ENCODE measurements at regions not wholly inside any gene's neighbourhood (a gene's known extent, or its start where the extent isn't known, plus 50 kb on each side); places are given as distances from the start of the nearest gene placed in this dataset.
A peak's percentile ranks its signal among the peaks of the same experiment; 100 is the strongest.
"Not testable (repeated sequence)": the region's sequence is repeated elsewhere in the genome, so short reads cannot be mapped to it uniquely, and the experiment has no call there.

- DNase-seq (ENCODE audit: low read depth in 2 of 2) = no peak
These were observed 111.4 kb upstream of the SFSWAP start for GRCh38 chr12:131599190-131600159.

DNA sequence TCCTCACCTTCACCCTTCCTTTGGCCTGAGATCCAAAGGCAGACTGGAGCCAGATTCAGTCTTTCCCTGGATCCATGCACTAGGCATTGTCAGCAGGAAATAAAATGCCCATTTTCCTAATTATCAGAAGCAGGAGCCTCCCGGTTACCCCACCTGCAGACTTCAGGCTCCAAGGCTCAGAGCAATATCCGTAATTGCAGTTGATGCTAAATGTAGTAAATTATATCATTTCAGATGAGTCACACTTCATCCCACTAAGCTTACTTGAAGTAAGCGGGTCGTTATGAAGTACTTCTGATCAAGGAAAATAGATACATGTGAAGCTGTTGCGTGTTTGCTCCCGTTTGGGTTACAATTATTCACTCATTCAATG is 110.7 kb upstream of the SFSWAP start:
- no peak for DNase-seq (ENCODE audit: low read depth in 2 of 2)

DNA sequence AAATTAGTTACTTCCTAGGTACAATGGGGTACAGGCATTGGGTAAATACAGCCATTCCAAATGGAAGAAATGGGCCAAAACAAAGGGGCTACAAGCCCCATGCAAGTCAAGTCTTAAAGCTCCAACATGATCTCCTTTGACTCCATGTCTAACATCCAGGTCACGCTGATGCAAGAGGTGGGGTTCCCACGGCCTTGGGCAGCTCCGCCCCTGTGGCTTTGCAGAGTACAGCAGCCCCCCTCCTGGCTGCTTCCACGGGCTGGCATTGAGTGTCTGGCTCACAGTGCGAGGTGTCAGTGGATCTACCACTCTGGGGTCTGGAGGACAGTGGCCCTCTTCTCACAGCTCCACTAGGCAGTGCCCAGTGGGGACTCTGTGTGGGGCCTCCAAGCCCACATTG is 109.4 kb upstream of the SFSWAP start:
- not testable (repeated sequence) for DNase-seq (ENCODE audit: low read depth in 2 of 2)

- no peak for DNase-seq (ENCODE audit: low read depth in 2 of 2)
These were observed 107.6 kb upstream of the SFSWAP start for GRCh38 chr12:131603106-131603938.

DNA sequence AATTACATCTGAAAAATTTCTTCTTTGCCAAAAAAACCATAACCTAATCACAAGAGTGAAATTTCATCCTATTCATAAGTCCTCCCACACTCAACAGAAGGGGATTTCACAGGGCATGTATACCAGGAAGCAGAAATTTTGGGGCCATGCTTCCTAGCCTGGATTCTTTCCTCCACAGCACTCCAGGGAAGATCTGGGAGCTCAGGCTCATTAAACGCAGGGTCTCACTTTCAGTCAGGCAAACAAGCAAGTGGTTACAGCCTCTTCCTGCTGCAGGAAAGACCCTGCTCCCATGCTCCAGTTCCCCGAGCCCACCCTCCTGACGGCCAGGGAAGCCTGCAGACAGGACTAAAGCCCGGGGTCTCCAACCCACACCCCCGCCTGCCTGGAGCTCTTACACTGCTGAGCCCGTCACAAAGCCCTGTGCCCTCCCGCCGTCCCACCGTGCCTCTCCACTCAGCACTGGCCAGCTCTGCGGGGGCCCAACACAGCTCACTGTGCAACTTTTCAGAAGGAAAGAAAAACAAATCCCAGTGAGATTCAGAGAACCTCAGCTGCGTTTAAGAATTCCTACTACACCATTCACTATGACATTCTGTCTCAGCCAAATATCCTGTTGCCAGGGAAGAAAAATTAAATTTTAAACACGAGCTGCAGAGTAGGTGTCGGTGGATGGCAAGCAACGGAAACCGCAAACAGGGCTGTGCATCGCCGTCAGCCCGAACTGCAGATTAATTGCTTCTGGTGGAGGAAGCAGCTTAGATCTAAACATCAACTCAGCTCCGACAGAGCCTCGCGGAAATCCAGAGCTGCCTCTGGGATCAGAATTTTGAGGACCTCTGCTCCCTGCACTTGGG is 106.7 kb upstream of the SFSWAP start:
- no peak for DNase-seq (ENCODE audit: low read depth in 2 of 2)

DNA sequence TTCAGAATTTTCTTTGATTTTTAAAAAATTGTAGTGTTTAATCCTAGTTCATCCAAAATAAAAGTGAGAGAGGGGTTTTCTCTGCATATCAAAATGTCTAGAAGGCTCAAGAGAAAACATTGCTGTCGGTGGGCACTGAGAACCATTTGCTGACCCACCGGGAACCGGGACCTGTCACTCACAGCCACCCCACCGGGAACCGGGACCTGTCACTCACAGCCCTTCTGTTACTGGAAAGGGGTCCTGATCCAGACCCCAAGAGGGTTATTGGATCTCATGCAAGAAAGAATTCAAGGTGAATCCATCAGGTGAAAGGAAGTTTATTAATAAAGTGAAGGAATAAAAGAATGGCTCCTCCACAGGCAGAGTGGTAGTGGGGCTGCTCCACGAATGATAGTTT is 106.0 kb upstream of the SFSWAP start:
- DNase-seq (ENCODE audit: low read depth in 2 of 2) = no peak

DNA sequence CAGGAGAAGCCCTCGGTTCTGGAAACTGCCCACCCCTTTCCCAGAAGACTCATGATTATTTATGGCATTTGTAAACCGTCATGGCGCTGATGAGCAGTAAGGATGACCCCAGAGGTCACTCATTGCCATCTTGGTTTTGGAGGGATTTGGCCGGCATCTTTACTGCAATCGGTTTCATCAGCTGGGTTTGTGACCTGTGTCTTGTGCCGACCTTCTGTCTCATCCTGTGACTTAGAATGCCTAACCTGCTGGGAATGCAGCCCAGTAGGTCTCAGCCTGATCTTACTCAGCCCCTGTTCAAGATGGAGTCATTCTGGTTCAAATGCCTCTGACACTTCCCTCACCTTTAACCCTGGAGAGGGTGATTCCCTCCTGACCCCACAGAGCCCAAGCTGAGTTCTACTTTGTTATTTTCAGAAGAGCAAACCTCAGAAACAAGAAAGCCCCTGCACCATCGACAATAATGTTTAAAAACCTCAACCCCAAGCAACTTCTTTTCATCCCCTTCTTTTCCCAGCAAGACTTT is 105.5 kb upstream of the SFSWAP start:
- no peak for DNase-seq (ENCODE audit: low read depth in 2 of 2)

- no peak for DNase-seq (ENCODE audit: low read depth in 2 of 2)
These were observed 104.5 kb upstream of the SFSWAP start for GRCh38 chr12:131606218-131606901.

- DNase-seq (ENCODE audit: low read depth in 2 of 2) = no peak
These were observed 103.0 kb upstream of the SFSWAP start for GRCh38 chr12:131607658-131608447.

DNA sequence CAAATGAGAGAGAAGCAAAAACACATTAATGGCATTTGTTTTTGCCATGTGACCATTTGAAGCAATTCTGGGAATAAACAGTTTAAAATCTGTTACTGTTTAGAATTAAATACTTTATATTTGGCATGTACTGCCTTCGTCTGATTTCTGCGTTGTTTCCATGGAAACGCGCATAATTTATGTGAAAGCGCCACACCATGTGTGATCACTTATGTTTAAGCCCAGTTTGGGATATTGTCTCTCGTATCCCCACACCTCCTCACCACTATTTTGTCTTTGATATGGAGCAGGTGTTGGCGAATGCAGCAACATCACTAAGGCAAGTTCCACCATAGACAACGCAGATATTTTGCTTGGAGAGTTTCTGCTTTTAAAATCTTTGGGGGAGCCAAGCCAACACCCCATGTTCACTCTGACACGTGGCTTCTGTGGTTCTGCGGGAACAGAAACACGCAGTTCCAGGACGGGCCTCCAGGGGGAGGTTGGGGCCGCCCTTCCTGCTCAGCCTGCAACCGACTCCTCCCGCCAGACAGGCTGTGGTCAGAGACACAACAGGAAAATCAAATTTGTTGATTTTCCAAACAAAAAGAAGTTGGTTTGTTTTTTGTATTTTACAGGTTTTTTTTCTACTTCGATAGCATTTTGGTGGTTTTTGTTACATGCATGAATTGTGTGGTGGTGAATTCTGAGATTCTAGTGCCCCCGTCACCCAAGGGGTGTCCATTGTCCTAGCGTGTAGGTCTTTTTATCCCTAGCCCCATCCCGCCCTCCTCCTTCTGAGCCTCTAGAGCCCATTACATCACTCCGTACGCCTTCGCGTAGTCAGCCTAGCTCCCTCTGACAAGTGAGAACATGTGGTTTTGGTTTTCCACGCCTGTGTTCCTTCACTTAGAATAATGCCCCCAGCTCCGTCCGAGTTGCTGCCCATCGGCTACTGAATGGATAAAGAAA is 101.9 kb upstream of the SFSWAP start:
- peak in 1 of 2 donors; percentile 44 for DNase-seq (ENCODE audit: low read depth in 2 of 2)

- no peak for DNase-seq (ENCODE audit: low read depth in 2 of 2)
These were observed 101.1 kb upstream of the SFSWAP start for GRCh38 chr12:131609762-131610161.

DNA sequence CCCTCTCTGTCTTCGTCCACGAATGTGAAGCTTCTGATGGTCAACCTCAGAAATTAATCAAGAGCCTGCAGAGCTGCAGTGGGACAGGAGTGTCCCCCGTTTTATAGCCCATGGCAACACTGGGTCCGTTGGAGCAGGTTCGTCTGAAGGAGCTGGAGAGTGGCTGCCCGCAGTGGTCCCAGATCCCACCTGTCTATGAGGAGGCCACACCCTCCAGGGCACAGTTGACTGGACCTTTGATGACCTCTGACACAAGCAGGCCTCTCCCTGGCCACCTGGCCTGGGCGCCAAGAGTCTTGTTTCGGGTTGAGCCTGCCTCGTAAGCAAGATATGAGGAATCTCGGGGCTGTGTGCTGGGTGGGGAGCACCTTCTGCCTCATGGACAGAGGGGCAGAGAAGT is 100.7 kb upstream of the SFSWAP start:
- no peak for DNase-seq (ENCODE audit: low read depth in 2 of 2)

DNA sequence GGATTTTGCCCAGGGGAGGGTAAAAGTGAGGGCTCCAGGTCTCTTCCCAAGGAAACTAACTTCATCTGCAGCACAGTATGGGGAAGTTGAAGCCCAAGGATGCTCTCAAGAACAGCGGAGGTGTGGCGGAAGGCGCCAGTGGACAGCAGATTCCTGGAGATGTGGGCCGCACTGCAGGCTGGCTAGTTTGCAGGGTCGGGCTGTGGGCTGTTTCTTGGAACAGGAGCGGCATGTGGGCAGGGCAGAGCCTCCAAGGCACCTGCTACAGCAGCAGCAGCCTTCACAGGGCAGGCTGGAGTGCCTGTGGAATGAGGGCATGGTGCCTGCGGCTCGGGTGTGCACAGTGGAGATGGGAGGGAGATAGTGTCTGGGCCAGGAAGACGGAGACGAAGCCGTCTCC is 100.0 kb upstream of the SFSWAP start:
- no peak for DNase-seq (ENCODE audit: low read depth in 2 of 2)

DNA sequence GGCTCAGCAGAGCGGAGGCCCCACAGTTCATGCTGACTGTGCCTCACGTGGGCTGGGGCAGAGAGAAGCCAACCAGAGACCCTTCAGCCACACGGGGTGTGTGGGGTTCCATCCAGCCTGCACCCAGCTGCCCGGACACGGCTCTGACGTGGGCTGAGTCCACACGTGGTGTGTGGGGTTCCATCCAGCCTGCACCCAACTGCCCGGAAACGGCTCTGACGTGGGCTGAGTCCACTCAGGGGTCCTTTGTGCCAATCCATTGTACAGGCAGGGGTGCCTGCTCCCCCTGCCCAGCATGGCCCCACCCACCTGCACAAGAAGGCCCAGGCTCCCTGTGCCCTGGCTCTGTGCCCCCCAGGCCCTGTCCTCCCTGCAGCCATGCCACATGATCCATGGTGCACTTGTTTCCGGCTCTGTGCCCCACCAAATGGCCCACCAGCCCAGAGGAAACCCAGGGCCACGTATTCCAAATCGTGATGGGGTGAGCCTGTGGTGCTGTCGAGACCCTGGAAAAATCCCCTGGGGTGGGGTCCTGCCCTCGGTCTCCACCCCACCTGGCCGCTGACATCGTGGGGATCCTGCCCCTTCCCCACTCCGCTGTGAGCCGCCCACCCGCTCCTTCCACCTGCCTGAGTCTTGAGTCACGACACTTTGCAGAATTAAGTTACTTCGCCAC is 99.3 kb upstream of the SFSWAP start:
- no peak for DNase-seq (ENCODE audit: low read depth in 2 of 2)

DNA sequence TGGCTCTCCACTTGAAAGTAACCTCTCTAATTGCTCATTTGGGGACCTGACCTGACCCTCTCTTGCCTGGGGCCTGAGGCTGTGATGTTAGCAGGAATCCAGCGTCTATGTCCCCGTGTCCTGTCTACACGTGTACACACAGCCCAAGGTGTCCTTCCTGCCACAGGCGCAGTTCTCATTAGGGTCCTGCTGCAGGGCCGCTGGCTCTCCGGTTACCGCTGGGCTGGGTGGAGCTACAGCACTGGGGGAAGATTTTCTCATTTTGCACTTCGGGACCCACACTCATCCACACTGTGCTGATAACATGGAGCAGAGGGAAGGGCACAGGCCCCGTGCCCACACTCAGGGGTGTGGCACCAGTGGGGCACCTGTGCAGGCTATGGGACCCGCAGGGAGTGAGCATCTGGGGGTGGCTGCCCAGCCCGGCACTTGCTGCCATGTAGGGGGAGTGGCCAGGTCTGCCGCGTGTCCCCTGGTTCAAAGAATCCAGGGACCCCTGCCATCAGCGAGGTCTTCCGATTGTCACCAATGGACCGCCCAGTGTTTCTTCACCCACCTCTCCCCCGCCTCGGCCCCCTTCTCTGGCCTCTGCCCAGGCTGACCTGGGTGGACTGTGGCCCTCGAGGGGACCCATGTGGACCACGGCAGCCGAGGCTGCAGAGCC is 98.7 kb upstream of the SFSWAP start:
- DNase-seq (ENCODE audit: low read depth in 2 of 2) = no peak

DNA sequence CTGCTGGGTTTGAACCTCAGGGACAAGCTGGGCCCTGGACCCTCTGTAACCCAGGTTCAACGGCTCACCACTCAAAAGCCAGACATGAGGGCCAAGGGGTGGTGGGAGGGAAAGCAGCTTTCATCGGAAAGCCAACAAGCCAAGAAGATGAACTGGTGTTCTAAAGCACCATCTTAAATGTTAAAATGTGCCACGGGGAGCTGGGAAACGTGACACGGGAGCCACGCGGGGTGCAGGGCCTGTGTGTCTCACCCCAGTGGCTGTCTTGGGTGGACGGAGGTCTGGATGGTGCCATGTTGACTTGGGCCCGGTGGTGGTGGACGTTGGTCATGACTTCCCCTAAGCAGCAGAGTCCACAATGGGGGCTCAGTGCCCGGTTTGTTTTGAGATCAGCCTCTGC is 97.7 kb upstream of the SFSWAP start:
- DNase-seq (ENCODE audit: low read depth in 2 of 2) = no peak

- DNase-seq (ENCODE audit: low read depth in 2 of 2) = no peak
These were observed 97.2 kb upstream of the SFSWAP start for GRCh38 chr12:131613678-131614077.
